ENCODE measurements at regions not wholly inside any gene's neighbourhood (a gene's known extent, or its start where the extent isn't known, plus 50 kb on each side); places are given as distances from the start of the nearest gene placed in this dataset.

- no TSS peak for BruUV-seq (replicated peaks)
- DNase-seq (ENCODE audit: low spot score): no peak
- H3K36me3 ChIP-seq (ENCODE audit: insufficient read depth, low read length, poor library complexity, severe bottlenecking): no peaks in the 10 kb centered on the region
- ChIA-PET POLR2A (ENCODE audit: low non-redundant PET) (no interaction called here), CTCF (no interaction called here)
- peaks cover 54% of the 10 kb centered on the region for H3K27me3 ChIP-seq (replicated peaks; ENCODE audit: insufficient read depth, low read depth, low read length, poor library complexity)
- no peaks in the 10 kb centered on the region for H3K9me3 ChIP-seq (ENCODE audit: low read depth, low read length, poor library complexity, severe bottlenecking)
- TF ChIP-seq EZH2 (IDR thresholded peaks at IDR 0.05; ENCODE audit: borderline replicate concordance, low read depth, low read length, poor library complexity, severe bottlenecking): no peak
- no peak for TF ChIP-seq CTCF (conservative IDR thresholded peaks at IDR 0.05; ENCODE audit: low read depth, low read length)
- intact Hi-C loops (cut with micrococcal nuclease; ENCODE audit: unreplicated experiment): no loop called here
- no peak overlapping the region for H3K4me3 ChIP-seq (ENCODE audit: low read depth, low read length, poor library complexity, severe bottlenecking)
- no peak overlapping the region for H3K27ac ChIP-seq (ENCODE audit: low read depth, low read length, poor library complexity, severe bottlenecking)
- H3K4me1 ChIP-seq (ENCODE audit: insufficient read depth, low read length, poor library complexity, severe bottlenecking): peaks cover 12% of the 10 kb centered on the region
Measured at GRCh38 chr6:165984729-165985275, 182.8 kb downstream of the TBXT start.

- Histone ChIP-seq H3K27ac (ENCODE audit: low read depth, low read length, poor library complexity, severe bottlenecking) (no peak overlapping the region), H3K9me3 (ENCODE audit: low read depth, low read length, poor library complexity, severe bottlenecking) (no peaks in the 10 kb centered on the region), H3K4me3 (ENCODE audit: low read depth, low read length, poor library complexity, severe bottlenecking) (no peak overlapping the region), H3K36me3 (ENCODE audit: insufficient read depth, low read length, poor library complexity, severe bottlenecking) (no peaks in the 10 kb centered on the region), H3K27me3 (replicated peaks; ENCODE audit: insufficient read depth, low read depth, low read length, poor library complexity) (peaks cover 40% of the 10 kb centered on the region), H3K4me1 (ENCODE audit: insufficient read depth, low read length, poor library complexity, severe bottlenecking) (peaks cover 7% of the 10 kb centered on the region)
- DNase-seq (ENCODE audit: low spot score): no peak
- intact Hi-C loops (cut with micrococcal nuclease; ENCODE audit: unreplicated experiment): no loop called here
- POLR2A ChIA-PET (ENCODE audit: low non-redundant PET): no interaction called here
- TF ChIP-seq EZH2 (IDR thresholded peaks at IDR 0.05; ENCODE audit: borderline replicate concordance, low read depth, low read length, poor library complexity, severe bottlenecking) (no peak), CTCF (conservative IDR thresholded peaks at IDR 0.05; ENCODE audit: low read depth, low read length) (no peak)
- no TSS peak for BruUV-seq (replicated peaks)
- CTCF ChIA-PET: no interaction called here
Measured at GRCh38 chr6:165983112-165984072, 184.3 kb downstream of the TBXT start.

GRCh38 chr6:165978476-165978875, 189.2 kb downstream of the TBXT start:
- no TSS peak for BruUV-seq (replicated peaks)
- Histone ChIP-seq H3K36me3 (ENCODE audit: insufficient read depth, low read length, poor library complexity, severe bottlenecking) (no peaks in the 10 kb centered on the region), H3K9me3 (ENCODE audit: low read depth, low read length, poor library complexity, severe bottlenecking) (no peaks in the 10 kb centered on the region), H3K27me3 (replicated peaks; ENCODE audit: insufficient read depth, low read depth, low read length, poor library complexity) (no peaks in the 10 kb centered on the region), H3K27ac (ENCODE audit: low read depth, low read length, poor library complexity, severe bottlenecking) (no peak overlapping the region), H3K4me1 (ENCODE audit: insufficient read depth, low read length, poor library complexity, severe bottlenecking) (no peaks in the 10 kb centered on the region), H3K4me3 (ENCODE audit: low read depth, low read length, poor library complexity, severe bottlenecking) (no peak overlapping the region)
- intact Hi-C loops (cut with micrococcal nuclease; ENCODE audit: unreplicated experiment): no loop called here
- TF ChIP-seq CTCF (conservative IDR thresholded peaks at IDR 0.05; ENCODE audit: low read depth, low read length) (no peak), EZH2 (IDR thresholded peaks at IDR 0.05; ENCODE audit: borderline replicate concordance, low read depth, low read length, poor library complexity, severe bottlenecking) (no peak)
- no peak for DNase-seq (ENCODE audit: low spot score)
- CTCF ChIA-PET: no interaction called here
- POLR2A ChIA-PET (ENCODE audit: low non-redundant PET): no interaction called here

All from A673 (cell line).